ENCODE measurements at regions not wholly inside any gene's neighbourhood (a gene's known extent, or its start where the extent isn't known, plus 50 kb on each side); places are given as distances from the start of the nearest gene placed in this dataset.

DNA sequence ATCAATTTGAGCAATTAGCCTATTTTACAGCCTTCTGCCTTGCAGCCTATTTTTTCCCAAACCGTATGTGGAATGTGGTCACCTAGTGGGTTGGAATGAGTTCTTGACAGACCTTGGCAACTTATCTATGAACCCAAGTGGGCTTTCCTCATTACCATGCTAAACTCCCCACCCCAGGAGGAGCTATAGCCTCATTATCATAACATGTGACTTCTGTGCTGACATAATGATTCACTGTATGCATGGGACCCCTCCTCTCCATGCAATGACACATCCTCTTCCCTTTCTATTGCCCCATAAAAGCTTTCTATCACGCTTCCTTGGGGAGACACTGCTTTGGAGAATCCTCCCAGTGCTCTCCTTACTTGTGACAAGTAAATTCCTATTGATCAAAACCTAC lies 83.5 kb upstream of the FHIT start:
- no peak for TF ChIP-seq POLR2AphosphoS5 (IDR thresholded peaks at IDR 0.05)
- TF ChIP-seq POLR2A (IDR thresholded peaks at IDR 0.05) = no peak
- no peak for TF ChIP-seq CTCF (IDR thresholded peaks at IDR 0.05 in 8 of 11, conservative IDR thresholded peaks at IDR 0.05 in 3 of 11)

All from spleen (tissue), 7 donors.